Activated CD8-positive, alpha-beta memory T cell treated with anti-CD3 and anti-CD28 coated beads, Interleukin-2, amount 10 ng/mL, durations not matched to agents 7 days and 5 days (primary cell): ENCODE measurements at regions not wholly inside any gene's neighbourhood (a gene's known extent, or its start where the extent isn't known, plus 50 kb on each side); places are given as distances from the start of the nearest gene placed in this dataset.

Experiments used
- ATAC-seq: fragments of 150-1000 bp; cut with Tn5 transposase; one replicate; pipeline ENCODE4 v1.10.0; 2021; ENCODE audit warnings: moderate library complexity
- CTCF ChIA-PET: fragments of 350-600 bp; sonication (Branson Sonifier 250); formaldehyde crosslinking; loops from one replicate; lab custom pipeline; 2021; ENCODE audit warnings: antibody characterized with exemption; lab: Charles Lee
- DNase-seq: peaks from one replicate; pipeline ENCODE4 v3.0.0-alpha.2; 2020
- H3K27ac Mint-ChIP-seq: one replicate; pipeline ENCODE4 v1.8.0; 2021; ENCODE audit warnings: mild to moderate bottlenecking, mixed read lengths
- H3K27me3 Mint-ChIP-seq: one replicate; pipeline ENCODE4 v1.8.0; 2021; ENCODE audit warnings: mixed read lengths
- H3K36me3 Mint-ChIP-seq: one replicate; pipeline ENCODE4 v1.8.0; 2021; ENCODE audit warnings: mild to moderate bottlenecking, mixed read lengths
- H3K4me1 Mint-ChIP-seq: one replicate; pipeline ENCODE4 v1.8.0; 2021; ENCODE audit warnings: mixed read lengths
- H3K4me3 Mint-ChIP-seq: one replicate; pipeline ENCODE4 v1.8.0; 2021; ENCODE audit warnings: mild to moderate bottlenecking, moderate library complexity, mixed read lengths
- H3K9me3 Mint-ChIP-seq: one replicate; pipeline ENCODE4 v1.8.0; 2022; ENCODE audit warnings: low read depth, mixed read lengths

- ATAC-seq (no peak), DNase-seq (no peak)
- CTCF ChIA-PET: no interaction called here
- no peak overlapping the region for H3K4me3 Mint-ChIP-seq
- peaks cover 11% of the 10 kb centered on the region for H3K9me3 Mint-ChIP-seq
- H3K36me3 Mint-ChIP-seq: no peaks in the 10 kb centered on the region
- no peak overlapping the region for H3K27ac Mint-ChIP-seq
- no peaks in the 10 kb centered on the region for H3K27me3 Mint-ChIP-seq
- no peaks in the 10 kb centered on the region for H3K4me1 Mint-ChIP-seq
These were observed 754.7 kb downstream of the KCTD8 start for GRCh38 chr4:43693876-43694275.

- no peaks in the 10 kb centered on the region for H3K36me3 Mint-ChIP-seq
- H3K27me3 Mint-ChIP-seq: no peaks in the 10 kb centered on the region
- no peak for DNase-seq
- ATAC-seq: no peak
- peaks cover 11% of the 10 kb centered on the region for H3K9me3 Mint-ChIP-seq
- H3K27ac Mint-ChIP-seq: no peak overlapping the region
- no peaks in the 10 kb centered on the region for H3K4me1 Mint-ChIP-seq
- no peak overlapping the region for H3K4me3 Mint-ChIP-seq
- CTCF ChIA-PET: no interaction called here
These were observed 739.2 kb downstream of the KCTD8 start for GRCh38 chr4:43709443-43709842.

- H3K36me3 Mint-ChIP-seq: no peaks in the 10 kb centered on the region
- DNase-seq (no peak), ATAC-seq (no peak)
- peaks cover 10% of the 10 kb centered on the region for H3K9me3 Mint-ChIP-seq
- no peaks in the 10 kb centered on the region for H3K27me3 Mint-ChIP-seq
- H3K4me3 Mint-ChIP-seq: no peak overlapping the region
- no peaks in the 10 kb centered on the region for H3K4me1 Mint-ChIP-seq
- no peak overlapping the region for H3K27ac Mint-ChIP-seq
- CTCF ChIA-PET: no interaction called here
These were observed 731.8 kb downstream of the KCTD8 start for GRCh38 chr4:43716721-43717395.

- DNase-seq (no peak), ATAC-seq (no peak)
- CTCF ChIA-PET: no interaction called here
- Mint-ChIP-seq H3K9me3 (peaks cover 3% of the 10 kb centered on the region), H3K36me3 (no peaks in the 10 kb centered on the region), H3K4me1 (no peaks in the 10 kb centered on the region), H3K4me3 (no peak overlapping the region), H3K27ac (no peak overlapping the region), H3K27me3 (no peaks in the 10 kb centered on the region)
These were observed 730.2 kb downstream of the KCTD8 start for GRCh38 chr4:43718369-43718768.

- peaks cover 15% of the 10 kb centered on the region for H3K9me3 Mint-ChIP-seq
- ATAC-seq: no peak
- CTCF ChIA-PET: no interaction called here
- no peak for DNase-seq
- no peaks in the 10 kb centered on the region for H3K36me3 Mint-ChIP-seq
- no peaks in the 10 kb centered on the region for H3K27me3 Mint-ChIP-seq
- H3K4me1 Mint-ChIP-seq: no peaks in the 10 kb centered on the region
- no peak overlapping the region for H3K27ac Mint-ChIP-seq
- no peak overlapping the region for H3K4me3 Mint-ChIP-seq
These were observed 715.7 kb downstream of the KCTD8 start for GRCh38 chr4:43732829-43733426.

- H3K27me3 Mint-ChIP-seq: no peaks in the 10 kb centered on the region
- no peaks in the 10 kb centered on the region for H3K9me3 Mint-ChIP-seq
- no peak for DNase-seq
- H3K27ac Mint-ChIP-seq: no peak overlapping the region
- no peak for ATAC-seq
- H3K36me3 Mint-ChIP-seq: no peaks in the 10 kb centered on the region
- no peaks in the 10 kb centered on the region for H3K4me1 Mint-ChIP-seq
- CTCF ChIA-PET: no interaction called here
- no peak overlapping the region for H3K4me3 Mint-ChIP-seq
These were observed 706.5 kb downstream of the KCTD8 start for GRCh38 chr4:43742083-43742482.

- Mint-ChIP-seq H3K4me1 (no peaks in the 10 kb centered on the region), H3K9me3 (peaks cover 8% of the 10 kb centered on the region), H3K36me3 (no peaks in the 10 kb centered on the region), H3K27ac (no peak overlapping the region), H3K27me3 (no peaks in the 10 kb centered on the region), H3K4me3 (no peak overlapping the region)
- ATAC-seq (no peak), DNase-seq (no peak)
- CTCF ChIA-PET: no interaction called here
These were observed 694.0 kb downstream of the KCTD8 start for GRCh38 chr4:43754566-43754965.

- no peak for ATAC-seq
- CTCF ChIA-PET: no interaction called here
- no peak overlapping the region for H3K4me3 Mint-ChIP-seq
- no peak overlapping the region for H3K27ac Mint-ChIP-seq
- no peaks in the 10 kb centered on the region for H3K4me1 Mint-ChIP-seq
- no peaks in the 10 kb centered on the region for H3K27me3 Mint-ChIP-seq
- H3K36me3 Mint-ChIP-seq: no peaks in the 10 kb centered on the region
- peaks cover 7% of the 10 kb centered on the region for H3K9me3 Mint-ChIP-seq
- DNase-seq: no peak
These were observed 691.5 kb downstream of the KCTD8 start for GRCh38 chr4:43757147-43757546.

- H3K4me1 Mint-ChIP-seq: no peaks in the 10 kb centered on the region
- no peaks in the 10 kb centered on the region for H3K27me3 Mint-ChIP-seq
- DNase-seq (no peak), ATAC-seq (no peak)
- no peak overlapping the region for H3K27ac Mint-ChIP-seq
- H3K36me3 Mint-ChIP-seq: no peaks in the 10 kb centered on the region
- peaks cover 3% of the 10 kb centered on the region for H3K9me3 Mint-ChIP-seq
- no peak overlapping the region for H3K4me3 Mint-ChIP-seq
- CTCF ChIA-PET: no interaction called here
These were observed 689.8 kb downstream of the KCTD8 start for GRCh38 chr4:43758836-43759235.

- CTCF ChIA-PET: no interaction called here
- no peaks in the 10 kb centered on the region for H3K4me1 Mint-ChIP-seq
These were observed 685.5 kb downstream of the KCTD8 start for GRCh38 chr4:43763029-43763610.

GRCh38 chr4:43765514-43765913 lies 683.1 kb downstream of the KCTD8 start:
- CTCF ChIA-PET: no interaction called here
- no peak for ATAC-seq
- H3K27me3 Mint-ChIP-seq: no peaks in the 10 kb centered on the region
- no peak for DNase-seq
- no peak overlapping the region for H3K27ac Mint-ChIP-seq
- peaks cover 3% of the 10 kb centered on the region for H3K9me3 Mint-ChIP-seq
- no peaks in the 10 kb centered on the region for H3K36me3 Mint-ChIP-seq
- H3K4me3 Mint-ChIP-seq: no peak overlapping the region
- H3K4me1 Mint-ChIP-seq: no peaks in the 10 kb centered on the region

More at GRCh38 chr4:43763029-43763610, 685.5 kb downstream of the KCTD8 start:
- DNase-seq: no peak
- no peak for ATAC-seq
- Mint-ChIP-seq H3K27me3 (no peaks in the 10 kb centered on the region), H3K9me3 (peaks cover 3% of the 10 kb centered on the region), H3K27ac (no peak overlapping the region), H3K4me3 (no peak overlapping the region), H3K36me3 (no peaks in the 10 kb centered on the region)

- H3K27me3 Mint-ChIP-seq: no peaks in the 10 kb centered on the region
- no peak for ATAC-seq
- no peak for DNase-seq
- no peaks in the 10 kb centered on the region for H3K4me1 Mint-ChIP-seq
- CTCF ChIA-PET: no interaction called here
- no peaks in the 10 kb centered on the region for H3K36me3 Mint-ChIP-seq
- no peak overlapping the region for H3K27ac Mint-ChIP-seq
- peaks cover 3% of the 10 kb centered on the region for H3K9me3 Mint-ChIP-seq
- H3K4me3 Mint-ChIP-seq: no peak overlapping the region
These were observed 682.0 kb downstream of the KCTD8 start for GRCh38 chr4:43766648-43767047.

GRCh38 chr4:43776371-43776770 lies 672.2 kb downstream of the KCTD8 start:
- CTCF ChIA-PET: no interaction called here
- no peaks in the 10 kb centered on the region for H3K36me3 Mint-ChIP-seq
- ATAC-seq (no peak), DNase-seq (no peak)
- H3K27ac Mint-ChIP-seq: no peak overlapping the region
- no peaks in the 10 kb centered on the region for H3K27me3 Mint-ChIP-seq
- H3K9me3 Mint-ChIP-seq: no peaks in the 10 kb centered on the region
- H3K4me1 Mint-ChIP-seq: no peaks in the 10 kb centered on the region
- H3K4me3 Mint-ChIP-seq: no peak overlapping the region

GRCh38 chr4:43778187-43778915 lies 670.3 kb downstream of the KCTD8 start:
- ATAC-seq: no peak
- Mint-ChIP-seq H3K27me3 (no peaks in the 10 kb centered on the region), H3K4me3 (no peak overlapping the region), H3K4me1 (no peaks in the 10 kb centered on the region), H3K36me3 (no peaks in the 10 kb centered on the region), H3K27ac (no peak overlapping the region), H3K9me3 (no peaks in the 10 kb centered on the region)
- DNase-seq: no peak
- CTCF ChIA-PET: no interaction called here
